GM23338 (cell line): ENCODE measurements at regions not wholly inside any gene's neighbourhood (a gene's known extent, or its start where the extent isn't known, plus 50 kb on each side); places are given as distances from the start of the nearest gene placed in this dataset.

ENCODE experiments used
- CREB1 ChIP-seq: fragments of 250-450 bp; sonication (Bioruptor Pico); IDR thresholded peaks from 2 replicates; pipeline ENCODE4 v1.5.0; 2020; ENCODE audit warnings: low read depth, mild to moderate bottlenecking, moderate library complexity
- CTCF ChIP-seq, 2 experiments: fragments of 200-600 bp in 1 of 2; sonication (generic) in 1 of 2; conservative IDR thresholded peaks; 2 replicates each; pipeline versions ENCODE4 v1.5.1 to v1.6.1; 2016 to 2017; ENCODE audit warnings: antibody characterized with exemption in 2 of 2, low read depth in 2 of 2, mild to moderate bottlenecking in 2 of 2, moderate library complexity in 1 of 2
- EZH2 ChIP-seq: fragments of 200-600 bp; sonication (generic); IDR thresholded peaks from one replicate; pipeline ENCODE4 v1.8.0; 2017; ENCODE audit warnings: antibody characterized with exemption, mild to moderate bottlenecking, low read depth; ENCODE audit not compliant: unreplicated experiment
- EZH2phosphoT487 ChIP-seq: fragments of 200-600 bp; sonication (generic); IDR thresholded peaks from one replicate; pipeline ENCODE4 v1.8.1; 2018; ENCODE audit warnings: antibody characterized with exemption; ENCODE audit not compliant: unreplicated experiment
- JUNB ChIP-seq: IDR thresholded peaks from one replicate; pipeline ENCODE4 v1.6.1; 2016; ENCODE audit warnings: antibody characterized with exemption; ENCODE audit not compliant: unreplicated experiment
- NANOG ChIP-seq: IDR thresholded peaks from 2 replicates; pipeline ENCODE4 v1.6.1; 2016; ENCODE audit warnings: antibody characterized with exemption, borderline replicate concordance
- POLR2AphosphoS5 ChIP-seq: IDR thresholded peaks from 2 replicates; pipeline ENCODE4 v1.6.1; 2016; ENCODE audit warnings: antibody characterized with exemption, low read depth
- REST ChIP-seq: IDR thresholded peaks from one replicate; pipeline ENCODE4 v1.6.1; 2018; ENCODE audit warnings: antibody characterized with exemption; ENCODE audit not compliant: unreplicated experiment
- STAT1 ChIP-seq: IDR thresholded peaks from one replicate; pipeline ENCODE4 v1.6.1; 2016; ENCODE audit warnings: antibody characterized with exemption; ENCODE audit not compliant: unreplicated experiment
- ZNF114 ChIP-seq: fragments of 250-450 bp; sonication (Bioruptor Pico); IDR thresholded peaks from 2 replicates; pipeline ENCODE4 v1.5.0; 2020; ENCODE audit warnings: mild to moderate bottlenecking, moderate library complexity
- ZNF331 ChIP-seq: fragments of 250-450 bp; sonication (Bioruptor Pico); IDR thresholded peaks from 2 replicates; pipeline ENCODE4 v1.5.0; 2020; ENCODE audit warnings: low read depth, mild to moderate bottlenecking, moderate library complexity

DNA sequence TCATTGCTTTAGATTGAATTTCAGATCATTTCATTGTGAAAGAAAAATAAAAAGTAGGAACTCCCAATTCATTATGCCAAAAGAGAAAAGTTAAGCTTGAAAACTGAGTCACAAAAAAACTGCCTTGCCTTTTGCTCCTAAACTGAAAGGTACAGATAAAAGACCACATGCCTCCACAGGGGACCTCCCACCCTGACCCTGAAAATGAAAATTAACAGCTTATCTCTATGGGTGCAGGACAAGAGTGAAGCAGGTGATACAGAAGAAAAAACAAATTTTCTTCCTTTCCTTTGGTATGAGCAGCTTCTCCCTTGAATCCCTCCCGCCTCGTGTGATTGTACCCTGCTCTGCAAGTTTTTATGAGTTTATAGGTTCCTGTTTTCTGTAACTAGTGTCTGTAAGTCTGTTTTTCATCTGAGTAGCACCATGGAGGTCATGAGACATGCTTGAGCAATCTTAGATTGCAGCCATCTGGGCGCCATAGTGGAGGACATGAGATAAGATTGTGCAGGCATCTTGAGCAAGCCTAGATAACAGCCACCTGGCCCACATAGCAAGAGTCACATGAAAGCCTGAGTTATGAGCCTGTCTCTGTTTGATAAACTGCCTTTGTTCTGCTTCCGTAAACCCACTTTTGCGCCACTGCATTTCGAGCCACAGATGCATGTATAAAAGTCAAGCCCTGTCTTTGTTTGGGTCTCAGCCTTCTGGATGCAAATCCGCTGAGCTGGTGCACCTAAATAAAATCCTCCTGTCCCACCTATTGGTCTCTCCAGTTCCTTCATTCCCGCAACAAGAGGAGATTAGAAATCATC lies 56.2 kb upstream of the DYNC1I2 start:
- TF ChIP-seq CTCF (conservative IDR thresholded peaks at IDR 0.05; ENCODE audit: low read depth in 2 of 2) (no peak), REST (no peak), STAT1 (no peak), EZH2 (no peak), CREB1 (no peak), NANOG (no peak), POLR2AphosphoS5 (no peak), EZH2phosphoT487 (no peak), JUNB (no peak), ZNF114 (no peak), ZNF331 (CRISPR knock-in tag) (no peak)
